ENCODE measurements at regions not wholly inside any gene's neighbourhood (a gene's known extent, or its start where the extent isn't known, plus 50 kb on each side); places are given as distances from the start of the nearest gene placed in this dataset.
"Not testable (repeated sequence)": the region's sequence is repeated elsewhere in the genome, so short reads cannot be mapped to it uniquely, and the experiment has no call there.

GRCh38 chr3:13228169-13228568 is 154.9 kb upstream of the IQSEC1 start:
- not testable (repeated sequence) for DNase-seq (ENCODE audit: low spot score)

DNA sequence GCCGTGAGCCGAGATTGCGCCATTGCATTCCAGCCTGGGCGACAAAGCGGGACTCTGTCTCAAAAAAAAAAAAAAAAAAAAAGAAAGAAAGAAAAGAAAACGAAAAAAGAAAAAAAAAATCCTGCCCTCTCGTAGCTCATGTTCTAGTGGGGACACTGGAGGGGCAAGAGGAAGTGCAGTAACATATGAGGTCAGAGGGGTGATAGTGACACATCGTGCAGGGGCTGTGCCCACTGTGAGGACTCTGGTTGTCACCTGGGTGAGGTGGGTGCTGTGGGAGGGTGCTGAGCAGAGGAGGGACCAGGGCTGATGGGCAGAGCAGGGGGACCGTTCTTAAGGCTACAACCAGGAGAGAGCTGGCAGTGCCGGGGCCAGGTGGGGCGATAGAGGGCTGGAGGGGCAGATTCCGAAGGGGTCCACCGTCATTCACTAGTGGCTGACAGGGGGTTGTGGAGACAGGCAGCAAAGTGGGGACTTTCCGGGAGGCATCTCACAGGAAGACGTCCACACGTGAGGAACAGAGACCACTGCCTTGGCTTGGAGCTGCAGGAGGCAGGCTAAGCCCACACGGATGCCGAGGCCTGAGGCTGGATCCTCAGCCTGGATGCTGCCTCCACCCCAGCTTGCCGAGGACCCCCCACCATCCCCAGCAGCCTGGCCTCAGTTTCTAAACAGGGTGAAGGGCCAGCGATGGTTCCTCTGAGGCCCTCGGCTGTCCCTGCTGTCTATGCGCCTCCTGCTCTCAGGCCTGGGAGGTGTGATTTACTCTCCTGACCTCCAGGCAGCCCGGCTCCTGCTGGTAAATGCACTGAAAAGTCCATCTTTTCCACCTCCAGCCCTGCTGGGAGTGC is 154.3 kb upstream of the IQSEC1 start:
- no peak for DNase-seq (ENCODE audit: low spot score)

DNA sequence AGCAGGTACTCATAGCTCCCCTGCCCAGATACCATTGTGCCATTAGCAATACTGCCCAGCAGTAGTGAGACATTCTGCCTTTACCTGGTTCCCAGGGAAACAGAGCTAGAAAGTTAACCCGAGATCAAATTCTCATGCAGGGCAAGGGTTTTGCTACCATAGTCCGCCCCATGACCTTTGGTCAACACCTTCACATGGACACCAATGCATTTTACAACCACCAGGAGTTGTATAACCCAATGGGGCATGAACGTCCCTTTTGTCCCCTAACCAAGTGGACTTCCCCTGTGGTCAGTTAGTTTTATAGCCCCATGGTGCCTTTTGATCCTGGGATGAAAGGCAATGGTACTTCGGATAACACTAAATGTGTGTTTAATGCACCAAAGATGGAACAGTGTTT is 151.7 kb upstream of the IQSEC1 start:
- no peak for DNase-seq (ENCODE audit: low spot score)

GRCh38 chr3:13223574-13224237 is 150.5 kb upstream of the IQSEC1 start:
- no peak for DNase-seq (ENCODE audit: low spot score)

DNA sequence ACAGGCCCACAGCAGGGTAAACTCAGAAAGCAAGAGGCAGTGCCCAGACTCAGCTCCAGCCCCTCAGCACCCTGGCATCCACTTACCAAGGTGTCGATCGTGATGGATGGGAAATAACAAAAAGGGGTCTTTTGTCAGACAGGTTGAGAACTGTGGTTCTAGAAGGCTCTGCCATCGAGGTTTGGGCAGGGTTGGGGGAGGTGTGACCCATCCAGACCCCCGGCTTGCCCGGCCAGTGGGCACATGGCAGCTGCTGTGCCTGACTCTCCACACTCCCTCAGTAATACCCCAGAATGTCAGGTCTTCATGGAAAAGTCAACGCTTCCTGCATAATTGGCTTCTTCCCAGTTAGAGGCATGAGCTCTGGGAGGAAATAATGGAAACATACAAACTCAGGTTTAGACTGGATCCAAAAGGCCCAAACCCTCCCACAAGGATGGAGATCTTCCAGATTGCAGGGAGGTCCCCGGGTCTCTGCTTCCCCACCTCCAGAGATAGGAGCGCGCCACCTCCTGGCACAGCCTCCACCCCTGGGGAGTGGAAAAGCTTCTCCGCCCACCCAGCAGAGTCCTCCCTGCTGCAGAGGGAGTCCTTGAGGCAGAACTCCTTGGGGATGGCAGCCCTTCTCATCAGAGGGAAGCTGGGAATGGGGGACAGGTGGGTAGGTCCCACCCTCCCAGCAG is 149.8 kb upstream of the IQSEC1 start:
- DNase-seq (ENCODE audit: low spot score): no peak

DNA sequence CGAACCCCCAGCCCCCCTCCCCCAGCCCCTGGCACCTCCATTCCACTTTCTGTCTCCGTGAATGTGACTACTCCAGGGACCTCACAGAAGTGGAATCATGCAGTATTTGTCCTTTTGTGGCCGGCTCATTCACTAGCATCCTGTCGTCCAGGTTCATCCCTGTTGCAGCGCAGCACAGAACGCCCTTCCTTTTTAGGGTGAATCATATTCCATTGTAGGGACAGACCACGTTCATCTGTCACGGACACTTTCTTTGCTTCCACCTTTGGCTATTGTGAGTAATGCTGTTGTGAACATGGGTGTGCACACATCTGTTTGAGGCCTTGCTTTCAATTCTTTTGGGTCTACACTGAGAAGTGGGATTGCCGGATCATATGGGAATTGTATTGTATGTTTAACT is 148.9 kb upstream of the IQSEC1 start:
- DNase-seq (ENCODE audit: low spot score): no peak

- DNase-seq (ENCODE audit: low spot score): no peak
Measured at GRCh38 chr3:13221491-13222061, 148.3 kb upstream of the IQSEC1 start.

GRCh38 chr3:13220991-13221390 is 147.8 kb upstream of the IQSEC1 start:
- DNase-seq (ENCODE audit: low spot score): no peak

DNA sequence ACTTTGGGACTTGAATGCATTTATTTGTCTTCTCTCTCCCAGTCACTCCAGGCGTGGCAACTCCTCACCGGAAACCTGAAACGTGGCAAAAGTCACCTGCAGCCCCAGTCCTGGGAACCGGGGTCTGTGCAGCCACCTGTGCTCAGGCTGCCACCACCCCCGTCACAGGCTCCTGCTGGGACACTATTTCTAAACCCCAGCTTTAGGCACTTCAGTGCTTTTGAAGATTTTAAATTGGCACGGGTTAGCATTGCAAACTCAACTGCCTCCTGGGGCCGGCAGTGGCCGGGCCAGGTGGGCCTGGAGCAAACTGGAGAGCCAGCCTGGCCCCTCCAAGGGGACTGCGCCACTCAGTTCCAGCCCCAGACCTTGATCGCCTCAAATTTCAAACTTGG is 146.7 kb upstream of the IQSEC1 start:
- DNase-seq (ENCODE audit: low spot score): no peak

DNA sequence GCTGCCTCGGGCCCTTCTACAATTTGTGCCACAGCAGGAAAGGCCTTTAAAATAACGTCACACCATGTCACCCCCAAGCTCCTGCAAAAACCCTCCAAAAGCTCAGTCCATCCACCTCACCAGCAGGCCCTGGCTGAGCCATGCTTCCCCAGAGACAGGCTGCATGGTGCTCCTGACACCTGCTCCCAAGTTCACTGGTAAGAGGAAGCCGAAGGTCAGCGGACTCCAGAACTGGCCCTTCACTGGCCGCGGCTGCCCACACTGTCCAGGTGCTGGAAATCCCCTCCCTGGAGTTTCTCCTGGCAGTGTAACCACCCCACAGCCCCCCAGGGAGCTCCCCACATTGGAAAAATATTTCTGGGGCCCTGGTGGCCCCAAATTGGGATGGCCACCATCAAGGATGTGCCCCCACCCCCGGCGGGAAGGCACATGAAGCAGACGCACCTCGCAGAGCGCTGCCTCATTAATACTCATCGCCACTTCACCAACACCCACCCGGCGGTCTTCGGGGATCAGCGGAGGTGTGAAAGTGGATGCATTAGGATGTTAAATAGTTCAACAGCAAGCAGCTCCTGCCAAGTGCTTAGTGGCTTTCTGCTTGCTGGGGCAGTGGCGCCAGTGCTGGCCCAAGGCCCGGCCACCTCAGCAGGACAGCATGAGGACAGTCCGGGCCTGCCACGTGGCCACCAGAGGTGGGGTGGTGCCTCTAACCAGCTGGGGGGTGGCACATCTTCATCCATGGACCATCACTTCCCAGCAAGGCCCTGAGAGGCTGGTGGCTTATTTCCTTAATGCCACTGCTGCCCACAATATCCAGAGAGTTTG is 146.1 kb upstream of the IQSEC1 start:
- DNase-seq (ENCODE audit: low spot score): no peak

GRCh38 chr3:13218541-13218908 is 145.3 kb upstream of the IQSEC1 start:
- DNase-seq (ENCODE audit: low spot score): no peak

GRCh38 chr3:13217736-13218540 is 144.7 kb upstream of the IQSEC1 start:
- DNase-seq (ENCODE audit: low spot score): no peak

GRCh38 chr3:13217253-13217652 is 144.0 kb upstream of the IQSEC1 start:
- DNase-seq (ENCODE audit: low spot score): no peak

DNA sequence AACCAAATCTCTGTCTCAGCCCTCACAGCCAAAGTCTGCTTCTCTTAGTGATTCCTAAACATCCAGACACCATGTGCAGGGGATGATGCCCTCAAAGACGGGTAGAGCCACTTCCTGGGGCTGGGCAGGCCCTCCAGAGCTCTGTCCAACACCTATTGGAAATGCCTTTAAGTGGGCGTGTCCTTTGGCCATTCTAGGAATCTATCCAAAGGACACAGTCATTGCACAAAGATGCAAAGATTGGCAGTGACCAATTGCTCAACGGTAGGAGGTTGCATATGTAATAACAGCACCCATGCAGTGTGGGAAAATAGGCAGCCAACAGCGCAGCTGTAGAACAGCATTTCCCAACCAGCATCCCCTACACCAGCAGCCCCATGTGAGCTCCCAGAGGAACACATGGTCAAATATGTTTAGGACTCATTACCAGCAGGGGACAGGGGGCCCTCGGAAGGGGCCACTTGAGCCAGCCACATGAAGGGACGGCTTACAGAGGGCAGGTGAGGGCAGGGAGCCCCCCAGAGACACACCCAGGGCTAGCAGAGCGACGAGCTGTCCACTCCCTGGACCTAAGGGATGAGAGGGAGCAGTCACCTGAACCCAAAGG is 142.8 kb upstream of the IQSEC1 start:
- DNase-seq (ENCODE audit: low spot score): no peak

DNA sequence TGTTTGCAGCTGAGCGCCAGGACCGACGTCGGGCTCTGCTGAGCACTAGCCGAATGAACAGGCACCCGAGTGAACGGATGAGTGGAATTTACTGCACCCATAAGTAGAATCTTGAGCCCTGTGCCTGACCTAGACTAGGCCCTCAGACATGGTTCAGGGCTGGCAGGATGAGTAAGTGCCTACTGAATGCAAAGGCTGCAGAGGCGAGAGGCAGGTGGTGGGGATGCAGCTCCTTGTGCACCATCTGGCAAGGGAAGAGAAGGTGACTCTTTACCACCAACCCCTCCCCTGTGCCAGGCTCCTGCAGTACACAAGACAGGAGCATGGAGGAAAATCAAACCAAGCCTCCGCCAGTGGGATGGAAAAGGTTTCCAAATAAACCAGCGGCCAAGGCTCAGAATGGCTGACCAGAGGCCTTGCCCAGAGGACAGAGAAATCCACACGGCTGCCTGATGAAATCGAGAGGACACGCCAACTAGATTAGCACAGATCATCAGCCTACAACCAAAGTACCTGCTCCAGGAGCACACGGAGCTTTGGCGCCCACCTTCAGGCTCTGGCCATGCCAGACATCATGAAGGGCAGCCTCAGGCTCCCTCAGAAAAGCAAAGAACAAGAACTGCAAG is 141.7 kb upstream of the IQSEC1 start:
- no peak for DNase-seq (ENCODE audit: low spot score)

DNA sequence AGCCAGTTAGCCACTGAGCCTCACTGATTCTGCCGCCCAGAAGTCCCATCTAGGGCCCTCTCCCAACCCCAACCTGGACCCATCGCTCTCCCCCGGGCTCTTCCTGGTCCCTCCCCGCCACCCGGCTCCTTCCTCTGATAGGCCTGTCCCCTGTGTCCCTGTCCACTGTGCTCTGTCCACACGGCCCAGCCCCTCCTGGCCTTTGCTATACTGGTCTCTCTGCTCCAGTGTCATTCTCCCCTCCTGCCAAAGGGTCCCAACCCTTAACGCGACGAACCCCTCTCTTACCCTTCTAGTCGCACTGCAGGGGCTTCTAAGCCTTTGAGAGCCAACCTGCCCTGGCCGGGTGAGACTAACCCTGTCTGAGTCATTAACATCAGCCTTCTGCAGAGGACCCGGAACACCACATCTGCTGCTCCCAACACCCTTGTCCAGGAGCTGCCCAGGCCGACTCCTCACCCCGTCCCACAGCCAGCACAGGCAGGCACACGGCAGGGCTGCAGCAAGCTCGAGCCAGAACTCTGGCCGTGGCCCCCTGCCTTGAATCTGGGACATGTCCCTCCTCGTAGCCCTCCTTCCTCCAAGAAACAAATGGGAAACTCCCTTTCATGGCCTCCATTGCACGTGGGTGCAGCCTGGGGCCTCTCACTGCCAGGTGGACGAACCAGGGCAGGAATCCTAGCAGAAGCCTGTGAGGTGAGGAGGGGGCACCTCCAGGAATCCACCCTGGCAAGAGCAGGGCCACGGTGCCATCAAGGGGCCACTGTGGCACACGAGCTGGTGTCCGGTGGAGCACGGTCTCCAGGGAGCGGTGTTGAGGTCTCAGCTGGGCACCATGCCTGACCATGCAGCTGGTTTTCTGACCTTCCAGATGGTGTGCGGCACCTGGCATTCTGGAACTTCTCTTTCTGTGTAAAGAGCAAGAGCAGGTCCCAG is 140.9 kb upstream of the IQSEC1 start:
- DNase-seq (ENCODE audit: low spot score): no peak

- no peak for DNase-seq (ENCODE audit: low spot score)
Measured at GRCh38 chr3:13213490-13213889, 140.3 kb upstream of the IQSEC1 start.

GRCh38 chr3:13211605-13212210 is 138.5 kb upstream of the IQSEC1 start:
- DNase-seq (ENCODE audit: low spot score): no peak

Measured in HT-29 (cell line).